ENCODE measurements at regions not wholly inside any gene's neighbourhood (a gene's known extent, or its start where the extent isn't known, plus 50 kb on each side); places are given as distances from the start of the nearest gene placed in this dataset.
"Not testable (repeated sequence)": the region's sequence is repeated elsewhere in the genome, so short reads cannot be mapped to it uniquely, and the experiment has no call there.

- H3K9me3 ChIP-seq; H3K27me3 ChIP-seq (ENCODE audit: low read depth); intact Hi-C loops (cut with DNase I); ATAC-seq; H3K27ac ChIP-seq; DNase-seq; H3K4me3 ChIP-seq; H3K36me3 ChIP-seq; H3K4me1 ChIP-seq: not testable (repeated sequence)
These were observed 52.9 kb downstream of the CDY2A start for GRCh38 chrY:18078452-18078851.

GRCh38 chrY:18085910-18086309 is 60.3 kb downstream of the CDY2A start:
- H3K36me3 ChIP-seq; H3K4me3 ChIP-seq; ATAC-seq; H3K27ac ChIP-seq; H3K4me1 ChIP-seq; DNase-seq; H3K9me3 ChIP-seq; intact Hi-C loops (cut with DNase I); H3K27me3 ChIP-seq (ENCODE audit: low read depth): not testable (repeated sequence)

GRCh38 chrY:18086361-18086977 is 60.9 kb downstream of the CDY2A start:
- H3K9me3 ChIP-seq; H3K27ac ChIP-seq; H3K4me1 ChIP-seq; ATAC-seq; H3K4me3 ChIP-seq; H3K36me3 ChIP-seq; H3K27me3 ChIP-seq (ENCODE audit: low read depth); DNase-seq; intact Hi-C loops (cut with DNase I): not testable (repeated sequence)

- DNase-seq; H3K4me1 ChIP-seq; H3K4me3 ChIP-seq; H3K27ac ChIP-seq; ATAC-seq; intact Hi-C loops (cut with DNase I); H3K36me3 ChIP-seq; H3K9me3 ChIP-seq; H3K27me3 ChIP-seq (ENCODE audit: low read depth): not testable (repeated sequence)
These were observed 62.5 kb downstream of the CDY2A start for GRCh38 chrY:18087943-18088655.

- H3K27ac ChIP-seq; H3K4me1 ChIP-seq; H3K36me3 ChIP-seq; DNase-seq; H3K9me3 ChIP-seq; ATAC-seq; H3K27me3 ChIP-seq (ENCODE audit: low read depth); intact Hi-C loops (cut with DNase I); H3K4me3 ChIP-seq: not testable (repeated sequence)
These were observed 67.4 kb downstream of the CDY2A start for GRCh38 chrY:18092952-18093351.

GRCh38 chrY:18105691-18106090 is 80.1 kb downstream of the CDY2A start:
- DNase-seq; H3K4me1 ChIP-seq; H3K27me3 ChIP-seq (ENCODE audit: low read depth); ATAC-seq; H3K27ac ChIP-seq; intact Hi-C loops (cut with DNase I); H3K9me3 ChIP-seq; H3K4me3 ChIP-seq; H3K36me3 ChIP-seq: not testable (repeated sequence)

GRCh38 chrY:18118388-18118787 is 92.8 kb downstream of the CDY2A start:
- H3K4me1 ChIP-seq; H3K36me3 ChIP-seq; H3K27me3 ChIP-seq (ENCODE audit: low read depth); H3K4me3 ChIP-seq; H3K27ac ChIP-seq; ATAC-seq; H3K9me3 ChIP-seq; intact Hi-C loops (cut with DNase I); DNase-seq: not testable (repeated sequence)

GRCh38 chrY:18137718-18138117 is 112.1 kb downstream of the CDY2A start:
- H3K4me3 ChIP-seq; intact Hi-C loops (cut with DNase I); H3K27ac ChIP-seq; H3K9me3 ChIP-seq; H3K36me3 ChIP-seq; H3K4me1 ChIP-seq; DNase-seq; H3K27me3 ChIP-seq (ENCODE audit: low read depth); ATAC-seq: not testable (repeated sequence)

- intact Hi-C loops (cut with DNase I); ATAC-seq: not testable (repeated sequence)
These were observed 113.9 kb downstream of the CDY2A start for GRCh38 chrY:18139311-18140007.

GRCh38 chrY:18146417-18146816 is 120.8 kb downstream of the CDY2A start:
- ATAC-seq; H3K27ac ChIP-seq; H3K9me3 ChIP-seq; H3K27me3 ChIP-seq (ENCODE audit: low read depth); H3K4me3 ChIP-seq; H3K4me1 ChIP-seq; H3K36me3 ChIP-seq; intact Hi-C loops (cut with DNase I); DNase-seq: not testable (repeated sequence)

More at GRCh38 chrY:18139311-18140007, 113.9 kb downstream of the CDY2A start:
- not testable (repeated sequence) for H3K9me3 ChIP-seq; H3K4me1 ChIP-seq; H3K27ac ChIP-seq; H3K4me3 ChIP-seq; DNase-seq; H3K36me3 ChIP-seq; H3K27me3 ChIP-seq (ENCODE audit: low read depth)

- H3K36me3 ChIP-seq; H3K4me1 ChIP-seq; ATAC-seq; H3K9me3 ChIP-seq; H3K4me3 ChIP-seq; intact Hi-C loops (cut with DNase I); DNase-seq; H3K27ac ChIP-seq; H3K27me3 ChIP-seq (ENCODE audit: low read depth): not testable (repeated sequence)
These were observed 127.0 kb downstream of the CDY2A start for GRCh38 chrY:18152626-18153025.

- not testable (repeated sequence) for H3K4me1 ChIP-seq
These were observed 140.2 kb downstream of the CDY2A start for GRCh38 chrY:18165738-18166137.

GRCh38 chrY:18176118-18176517 is 150.5 kb downstream of the CDY2A start:
- H3K27me3 ChIP-seq (ENCODE audit: low read depth); H3K4me1 ChIP-seq; intact Hi-C loops (cut with DNase I); H3K36me3 ChIP-seq; H3K9me3 ChIP-seq; H3K27ac ChIP-seq; H3K4me3 ChIP-seq; DNase-seq; ATAC-seq: not testable (repeated sequence)

More at GRCh38 chrY:18165738-18166137, 140.2 kb downstream of the CDY2A start:
- H3K27ac ChIP-seq; H3K4me3 ChIP-seq; H3K36me3 ChIP-seq; H3K9me3 ChIP-seq; intact Hi-C loops (cut with DNase I); H3K27me3 ChIP-seq (ENCODE audit: low read depth); DNase-seq; ATAC-seq: not testable (repeated sequence)

Measured in lower lobe of right lung (tissue), 2 donors.